Keratinocyte (primary cell): ENCODE measurements at regions not wholly inside any gene's neighbourhood (a gene's known extent, or its start where the extent isn't known, plus 50 kb on each side); places are given as distances from the start of the nearest gene placed in this dataset.

Experiments used
- EZH2 ChIP-seq: IDR thresholded peaks from one replicate; pipeline ENCODE4 v1.6.1; 2012; ENCODE audit warnings: inconsistent platforms, mild to moderate bottlenecking, low read length, moderate library complexity
- TF ChIP-seq, protein P1 (sequence below), 3 experiments: IDR thresholded peaks in 1 of 3; conservative IDR thresholded peaks in 1 of 3; optimal IDR thresholded peaks in 1 of 3; 2 replicates in 2 of 3; 3 replicates in 1 of 3; pipeline versions ENCODE3 to v1.5.1; 2011; ENCODE audit warnings: low read length in 3 of 3, mild to moderate bottlenecking in 3 of 3, moderate library complexity in 2 of 3, control low read depth in 1 of 3, inconsistent platforms in 1 of 3; ENCODE audit not compliant: insufficient read depth in 2 of 3; ENCODE audit errors: extremely low read depth in 1 of 3

- TF ChIP-seq, protein P1, sequence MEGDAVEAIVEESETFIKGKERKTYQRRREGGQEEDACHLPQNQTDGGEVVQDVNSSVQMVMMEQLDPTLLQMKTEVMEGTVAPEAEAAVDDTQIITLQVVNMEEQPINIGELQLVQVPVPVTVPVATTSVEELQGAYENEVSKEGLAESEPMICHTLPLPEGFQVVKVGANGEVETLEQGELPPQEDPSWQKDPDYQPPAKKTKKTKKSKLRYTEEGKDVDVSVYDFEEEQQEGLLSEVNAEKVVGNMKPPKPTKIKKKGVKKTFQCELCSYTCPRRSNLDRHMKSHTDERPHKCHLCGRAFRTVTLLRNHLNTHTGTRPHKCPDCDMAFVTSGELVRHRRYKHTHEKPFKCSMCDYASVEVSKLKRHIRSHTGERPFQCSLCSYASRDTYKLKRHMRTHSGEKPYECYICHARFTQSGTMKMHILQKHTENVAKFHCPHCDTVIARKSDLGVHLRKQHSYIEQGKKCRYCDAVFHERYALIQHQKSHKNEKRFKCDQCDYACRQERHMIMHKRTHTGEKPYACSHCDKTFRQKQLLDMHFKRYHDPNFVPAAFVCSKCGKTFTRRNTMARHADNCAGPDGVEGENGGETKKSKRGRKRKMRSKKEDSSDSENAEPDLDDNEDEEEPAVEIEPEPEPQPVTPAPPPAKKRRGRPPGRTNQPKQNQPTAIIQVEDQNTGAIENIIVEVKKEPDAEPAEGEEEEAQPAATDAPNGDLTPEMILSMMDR (optimal IDR thresholded peaks at IDR 0.05 in 1 of 3, IDR thresholded peaks at IDR 0.05 in 1 of 3, conservative IDR thresholded peaks at IDR 0.05 in 1 of 3; ENCODE audit: extremely low read depth in 1 of 3, insufficient read depth in 2 of 3, low read length in 3 of 3): no peak
- TF ChIP-seq EZH2: no peak
Observed at GRCh38 chr4:125123570-125124109, 191.1 kb upstream of the FAT4 start.
